Loucy (cell line): ENCODE measurements at regions not wholly inside any gene's neighbourhood (a gene's known extent, or its start where the extent isn't known, plus 50 kb on each side); places are given as distances from the start of the nearest gene placed in this dataset.
"Not testable (repeated sequence)": the region's sequence is repeated elsewhere in the genome, so short reads cannot be mapped to it uniquely, and the experiment has no call there.

Experiments
- H2AFZ ChIP-seq: fragments of 200-600 bp; sonication (generic); 2 replicates; pipeline ENCODE4 v1.6.0; 2016; ENCODE audit warnings: antibody characterized with exemption, mild to moderate bottlenecking, low read length, moderate library complexity
- H3F3A ChIP-seq: fragments of 200-600 bp; 2 replicates; pipeline ENCODE4 v1.6.0; 2016; ENCODE audit warnings: antibody characterized with exemption, low read depth, mild to moderate bottlenecking
- H3K27me3 ChIP-seq: fragments of 200-600 bp; sonication (generic); 2 replicates; pipeline ENCODE4 v1.6.1; 2014; ENCODE audit warnings: low read length, mild to moderate bottlenecking; ENCODE audit not compliant: insufficient read depth, poor library complexity, severe bottlenecking
- H3K36me3 ChIP-seq: fragments of 200-600 bp; sonication (generic); 2 replicates; pipeline ENCODE4 v1.6.1; 2016; ENCODE audit warnings: low read length; ENCODE audit not compliant: insufficient read depth
- H3K4me1 ChIP-seq: fragments of 200-600 bp; sonication (generic); 2 replicates; pipeline ENCODE4 v1.5.1; 2014; ENCODE audit warnings: low read length, mild to moderate bottlenecking; ENCODE audit not compliant: insufficient read depth, poor library complexity, severe bottlenecking
- H3K4me2 ChIP-seq: fragments of 200-600 bp; sonication (generic); 2 replicates; pipeline ENCODE4 v1.6.0; 2014; ENCODE audit warnings: antibody characterized with exemption, low read length, low read depth, mild to moderate bottlenecking; ENCODE audit not compliant: poor library complexity, severe bottlenecking
- H3K4me3 ChIP-seq: fragments of 200-600 bp; sonication (generic); 2 replicates; pipeline ENCODE4 v1.5.1; 2014; ENCODE audit warnings: low read length, mild to moderate bottlenecking, mixed read lengths; ENCODE audit not compliant: poor library complexity, severe bottlenecking
- H3K79me2 ChIP-seq: fragments of 200-600 bp; sonication (generic); 2 replicates; pipeline ENCODE4 v1.6.1; 2014; ENCODE audit warnings: low read length; ENCODE audit not compliant: insufficient read depth
- H3K9ac ChIP-seq: fragments of 200-600 bp; sonication (generic); 2 replicates; pipeline ENCODE4 v1.6.0; 2014; ENCODE audit warnings: mild to moderate bottlenecking, low read depth, low read length, moderate library complexity; ENCODE audit not compliant: poor library complexity, severe bottlenecking
- H3K9me2 ChIP-seq: fragments of 200-600 bp; sonication (generic); replicated peaks from 2 replicates; pipeline ENCODE4 v1.6.1; 2016; ENCODE audit warnings: low read depth, low read length, mixed read lengths
- H3K9me3 ChIP-seq: fragments of 200-600 bp; sonication (generic); 2 replicates; pipeline ENCODE4 v1.6.1; 2014; ENCODE audit warnings: mild to moderate bottlenecking, antibody characterized with exemption, low read length, low read depth; ENCODE audit not compliant: insufficient read depth
- H4K20me1 ChIP-seq: fragments of 200-600 bp; sonication (generic); 2 replicates; pipeline ENCODE4 v1.6.0; 2014; ENCODE audit warnings: antibody characterized with exemption, low read length, mild to moderate bottlenecking; ENCODE audit not compliant: insufficient read depth, poor library complexity, severe bottlenecking
- EZH2phosphoT487 ChIP-seq: fragments of 200-600 bp; IDR thresholded peaks from 2 replicates; pipeline ENCODE4 v1.6.1; 2018; ENCODE audit warnings: antibody characterized with exemption, mild to moderate bottlenecking, moderate library complexity, borderline replicate concordance
- TF ChIP-seq, protein P1 (sequence below): fragments of 200-600 bp; sonication (generic); conservative IDR thresholded peaks from 2 replicates; pipeline ENCODE4 v1.5.1; 2014; ENCODE audit warnings: mild to moderate bottlenecking, antibody characterized with exemption, low read length

GRCh38 chr3:157858821-157859220 lies 247.4 kb downstream of the SHOX2 start:
- Histone ChIP-seq H3K9me2 (no peaks in the 10 kb centered on the region), H3K9ac (no peak overlapping the region), H3F3A (no peaks in the 10 kb centered on the region), H2AFZ (no peak overlapping the region), H3K4me2 (no peak overlapping the region), H3K4me3 (no peak overlapping the region), H3K9me3 (no peaks in the 10 kb centered on the region), H3K27me3 (no peaks in the 10 kb centered on the region), H3K79me2 (no peaks in the 10 kb centered on the region), H3K4me1 (no peaks in the 10 kb centered on the region), H3K36me3 (no peaks in the 10 kb centered on the region), H4K20me1 (no peaks in the 10 kb centered on the region)
- no peak for TF ChIP-seq EZH2phosphoT487
- TF ChIP-seq, protein P1, sequence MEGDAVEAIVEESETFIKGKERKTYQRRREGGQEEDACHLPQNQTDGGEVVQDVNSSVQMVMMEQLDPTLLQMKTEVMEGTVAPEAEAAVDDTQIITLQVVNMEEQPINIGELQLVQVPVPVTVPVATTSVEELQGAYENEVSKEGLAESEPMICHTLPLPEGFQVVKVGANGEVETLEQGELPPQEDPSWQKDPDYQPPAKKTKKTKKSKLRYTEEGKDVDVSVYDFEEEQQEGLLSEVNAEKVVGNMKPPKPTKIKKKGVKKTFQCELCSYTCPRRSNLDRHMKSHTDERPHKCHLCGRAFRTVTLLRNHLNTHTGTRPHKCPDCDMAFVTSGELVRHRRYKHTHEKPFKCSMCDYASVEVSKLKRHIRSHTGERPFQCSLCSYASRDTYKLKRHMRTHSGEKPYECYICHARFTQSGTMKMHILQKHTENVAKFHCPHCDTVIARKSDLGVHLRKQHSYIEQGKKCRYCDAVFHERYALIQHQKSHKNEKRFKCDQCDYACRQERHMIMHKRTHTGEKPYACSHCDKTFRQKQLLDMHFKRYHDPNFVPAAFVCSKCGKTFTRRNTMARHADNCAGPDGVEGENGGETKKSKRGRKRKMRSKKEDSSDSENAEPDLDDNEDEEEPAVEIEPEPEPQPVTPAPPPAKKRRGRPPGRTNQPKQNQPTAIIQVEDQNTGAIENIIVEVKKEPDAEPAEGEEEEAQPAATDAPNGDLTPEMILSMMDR: no peak

GRCh38 chr3:157857440-157857839 lies 248.8 kb downstream of the SHOX2 start:
- Histone ChIP-seq H3F3A (no peaks in the 10 kb centered on the region), H2AFZ (no peak overlapping the region), H3K9me3 (no peaks in the 10 kb centered on the region), H3K4me3 (no peak overlapping the region), H3K9me2 (no peaks in the 10 kb centered on the region), H3K4me1 (no peaks in the 10 kb centered on the region), H3K36me3 (no peaks in the 10 kb centered on the region), H3K4me2 (no peak overlapping the region), H3K9ac (no peak overlapping the region), H3K27me3 (no peaks in the 10 kb centered on the region), H3K79me2 (no peaks in the 10 kb centered on the region), H4K20me1 (no peaks in the 10 kb centered on the region)
- no peak for TF ChIP-seq EZH2phosphoT487
- TF ChIP-seq, protein P1: no peak

DNA sequence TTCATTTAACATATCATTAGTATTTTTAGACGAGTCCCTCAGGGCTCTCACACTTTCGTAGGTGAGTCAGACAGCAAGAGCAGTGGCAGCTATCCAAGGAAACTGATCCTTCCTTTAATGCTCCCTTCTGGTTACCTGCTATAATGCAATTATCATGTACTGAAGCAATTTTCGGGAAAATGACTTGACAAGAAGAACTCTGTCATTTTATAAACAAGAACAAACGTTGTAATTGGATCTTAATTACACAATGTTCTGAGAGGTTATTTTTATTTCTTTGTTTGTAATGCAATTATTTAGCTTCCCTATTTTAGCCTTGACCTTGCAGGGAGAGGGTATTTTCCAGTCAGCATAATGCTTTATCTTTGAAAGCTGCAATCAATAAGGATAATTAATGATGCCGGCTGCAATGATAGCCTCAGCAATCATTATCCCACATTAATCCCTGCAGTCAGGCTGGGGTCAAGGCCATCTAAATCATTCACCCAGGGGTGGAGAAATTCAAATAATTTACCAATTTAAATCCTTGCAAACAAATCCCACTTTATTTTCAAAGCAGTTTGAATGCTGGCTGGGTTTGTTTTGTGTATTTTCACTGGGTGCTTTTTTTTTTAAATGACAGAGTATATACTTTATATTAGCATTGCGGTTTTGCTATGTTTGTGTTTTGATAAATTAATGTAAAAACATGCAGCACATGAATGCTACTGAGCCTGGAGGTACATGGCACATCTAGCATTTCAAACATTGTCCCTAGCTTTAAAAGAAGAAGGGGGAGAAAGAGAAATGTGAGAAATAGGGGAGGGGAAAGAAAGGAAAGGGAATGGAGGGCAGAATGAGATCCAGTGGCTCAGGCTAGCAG lies 249.9 kb downstream of the SHOX2 start:
- no peak overlapping the region for H3K4me2 ChIP-seq
- no peak overlapping the region for H3K9ac ChIP-seq
- H2AFZ ChIP-seq: no peak overlapping the region

GRCh38 chr3:157845839-157846238 lies 260.4 kb downstream of the SHOX2 start:
- not testable (repeated sequence) for H3K4me3 ChIP-seq, H3K4me1 ChIP-seq, H2AFZ ChIP-seq, H3K9me2 ChIP-seq, H3K36me3 ChIP-seq, H3K27me3 ChIP-seq, H4K20me1 ChIP-seq, H3K9me3 ChIP-seq, H3K9ac ChIP-seq, H3K4me2 ChIP-seq, H3K79me2 ChIP-seq, H3F3A ChIP-seq

More for the DNA sequence above, 249.9 kb downstream of the SHOX2 start:
- no peaks in the 10 kb centered on the region for H3K4me1 ChIP-seq
- no peaks in the 10 kb centered on the region for H3K9me2 ChIP-seq
- TF ChIP-seq, protein P1: no peak
- no peak for TF ChIP-seq EZH2phosphoT487
- no peak overlapping the region for H3K4me3 ChIP-seq
- no peaks in the 10 kb centered on the region for H3K79me2 ChIP-seq
- no peaks in the 10 kb centered on the region for H3K9me3 ChIP-seq
- H3F3A ChIP-seq: no peaks in the 10 kb centered on the region
- no peaks in the 10 kb centered on the region for H4K20me1 ChIP-seq
- H3K27me3 ChIP-seq: no peaks in the 10 kb centered on the region
- H3K36me3 ChIP-seq: no peaks in the 10 kb centered on the region
